ENCODE measurements at regions not wholly inside any gene's neighbourhood (a gene's known extent, or its start where the extent isn't known, plus 50 kb on each side); places are given as distances from the start of the nearest gene placed in this dataset.

GRCh38 chr3:182118066-182118465 is 406.3 kb downstream of the SOX2 start:
- Histone ChIP-seq H3K36me3 (ENCODE audit: insufficient read depth, low read length) (no peaks in the 10 kb centered on the region), H3K4me3 (ENCODE audit: low read length) (no peak overlapping the region), H3K27me3 (ENCODE audit: insufficient read depth, low read length) (no peaks in the 10 kb centered on the region), H3K4me1 (ENCODE audit: insufficient read depth, low read length) (peaks cover 12% of the 10 kb centered on the region), H2AFZ (ENCODE audit: low read depth, low read length) (no peak overlapping the region), H3K9me3 (ENCODE audit: low read length) (no peaks in the 10 kb centered on the region)

- no peak overlapping the region for H2AFZ ChIP-seq (ENCODE audit: low read depth, low read length)
- no peak overlapping the region for H3K4me3 ChIP-seq (ENCODE audit: low read length)
- H3K36me3 ChIP-seq (ENCODE audit: insufficient read depth, low read length), result no peaks in the 10 kb centered on the region
- H3K27me3 ChIP-seq (ENCODE audit: insufficient read depth, low read length), result no peaks in the 10 kb centered on the region
- H3K9me3 ChIP-seq (ENCODE audit: low read length), result no peaks in the 10 kb centered on the region
- H3K4me1 ChIP-seq (ENCODE audit: insufficient read depth, low read length), result peaks cover 12% of the 10 kb centered on the region
Measured at GRCh38 chr3:182121401-182121800, 409.7 kb downstream of the SOX2 start.

DNA sequence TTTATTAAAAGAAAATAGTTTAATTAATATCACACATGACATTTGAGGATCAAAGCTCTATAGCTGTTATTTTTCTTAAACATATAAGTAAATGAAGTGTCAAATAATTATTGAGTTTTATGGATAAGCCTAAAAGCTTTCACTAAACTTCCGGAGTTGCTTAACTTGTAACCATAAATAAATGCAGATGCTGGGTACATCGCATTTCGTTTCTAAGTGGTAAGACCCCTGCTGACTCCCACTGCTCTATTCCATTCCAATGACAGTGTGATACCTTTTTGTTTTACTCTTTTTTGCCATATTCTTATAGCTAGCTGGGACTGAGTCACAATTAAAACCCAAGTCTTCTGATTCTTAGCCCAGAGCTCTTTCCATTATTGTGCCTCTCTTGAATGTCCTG is 411.1 kb downstream of the SOX2 start:
- no peaks in the 10 kb centered on the region for H3K36me3 ChIP-seq (ENCODE audit: insufficient read depth, low read length)
- no peaks in the 10 kb centered on the region for H3K27me3 ChIP-seq (ENCODE audit: insufficient read depth, low read length)
- H2AFZ ChIP-seq (ENCODE audit: low read depth, low read length), result no peak overlapping the region
- H3K9me3 ChIP-seq (ENCODE audit: low read length), result no peaks in the 10 kb centered on the region
- peaks cover 12% of the 10 kb centered on the region for H3K4me1 ChIP-seq (ENCODE audit: insufficient read depth, low read length)
- no peak overlapping the region for H3K4me3 ChIP-seq (ENCODE audit: low read length)

DNA sequence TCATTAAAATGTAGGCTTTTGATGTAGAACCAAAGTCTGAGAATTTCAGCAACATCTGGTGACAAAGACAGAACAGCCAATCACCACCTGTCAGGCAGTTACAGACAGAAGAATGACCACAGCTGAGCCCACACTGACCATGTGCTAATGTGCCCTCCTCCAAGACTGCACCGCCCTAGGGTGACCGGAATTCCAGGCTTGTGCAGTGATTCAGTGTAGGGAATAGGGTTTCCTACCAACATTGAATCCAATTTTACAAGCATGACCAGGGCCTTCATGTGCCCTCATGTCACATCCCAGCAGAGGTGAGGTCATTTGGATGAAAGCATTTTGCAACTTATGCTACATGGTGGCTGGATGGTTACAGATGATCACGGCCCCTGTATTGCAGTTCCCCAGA is 412.5 kb downstream of the SOX2 start:
- peaks cover 10% of the 10 kb centered on the region for H3K4me1 ChIP-seq (ENCODE audit: insufficient read depth, low read length)
- H2AFZ ChIP-seq (ENCODE audit: low read depth, low read length), result no peak overlapping the region
- no peaks in the 10 kb centered on the region for H3K9me3 ChIP-seq (ENCODE audit: low read length)
- no peaks in the 10 kb centered on the region for H3K36me3 ChIP-seq (ENCODE audit: insufficient read depth, low read length)
- no peak overlapping the region for H3K4me3 ChIP-seq (ENCODE audit: low read length)
- H3K27me3 ChIP-seq (ENCODE audit: insufficient read depth, low read length), result no peaks in the 10 kb centered on the region

- Histone ChIP-seq H3K9me3 (ENCODE audit: low read length) (no peaks in the 10 kb centered on the region), H3K27me3 (ENCODE audit: insufficient read depth, low read length) (no peaks in the 10 kb centered on the region), H3K4me1 (ENCODE audit: insufficient read depth, low read length) (peaks cover 10% of the 10 kb centered on the region), H2AFZ (ENCODE audit: low read depth, low read length) (no peak overlapping the region), H3K4me3 (ENCODE audit: low read length) (no peak overlapping the region), H3K36me3 (ENCODE audit: insufficient read depth, low read length) (no peaks in the 10 kb centered on the region)
Measured at GRCh38 chr3:182124716-182125115, 413.0 kb downstream of the SOX2 start.

DNA sequence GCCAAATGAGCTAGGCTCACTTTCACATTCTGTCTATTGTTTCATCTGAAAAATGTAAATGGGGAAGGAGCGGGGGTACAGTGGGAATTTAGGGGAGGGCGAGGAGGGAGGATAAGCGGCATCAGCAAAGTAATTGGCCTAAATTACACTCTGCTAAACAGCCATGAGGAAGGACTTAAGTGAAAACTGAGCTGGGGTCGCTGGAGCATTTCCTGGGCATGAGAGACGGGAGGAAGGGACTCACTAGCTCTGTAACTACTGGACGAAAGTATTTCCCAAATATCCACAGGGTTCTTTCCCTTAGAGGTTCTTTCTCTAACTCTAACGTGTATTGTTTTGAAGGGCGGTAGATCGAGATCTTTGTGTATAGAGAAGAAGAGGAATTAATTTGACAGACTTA is 418.0 kb downstream of the SOX2 start:
- Histone ChIP-seq H3K9me3 (ENCODE audit: low read length) (no peaks in the 10 kb centered on the region), H3K4me3 (ENCODE audit: low read length) (no peak overlapping the region), H3K27me3 (ENCODE audit: insufficient read depth, low read length) (no peaks in the 10 kb centered on the region), H3K4me1 (ENCODE audit: insufficient read depth, low read length) (peaks cover 5% of the 10 kb centered on the region), H2AFZ (ENCODE audit: low read depth, low read length) (no peak overlapping the region), H3K36me3 (ENCODE audit: insufficient read depth, low read length) (no peaks in the 10 kb centered on the region)

DNA sequence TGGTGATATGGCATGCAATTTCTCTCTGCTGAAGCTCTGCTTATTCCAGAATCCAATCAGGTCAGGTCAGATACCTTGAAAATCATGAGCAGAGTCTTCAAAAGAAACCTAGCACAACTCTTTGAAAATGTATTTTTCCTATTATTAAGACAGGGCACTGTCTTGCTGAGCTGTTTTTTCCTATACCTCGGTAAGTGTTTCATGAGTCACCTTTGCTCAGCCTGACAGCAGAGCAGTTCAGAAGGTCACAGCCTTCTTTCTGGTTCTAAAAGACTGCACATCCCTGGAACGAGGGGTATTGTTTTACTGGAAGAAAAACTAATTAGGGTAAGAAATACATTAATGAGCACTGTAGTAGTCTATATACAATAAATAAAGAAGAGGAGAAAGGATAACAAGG is 422.0 kb downstream of the SOX2 start:
- H3K27me3 ChIP-seq (ENCODE audit: insufficient read depth, low read length), result no peaks in the 10 kb centered on the region
- H3K4me1 ChIP-seq (ENCODE audit: insufficient read depth, low read length), result peaks cover 5% of the 10 kb centered on the region
- H3K9me3 ChIP-seq (ENCODE audit: low read length), result no peaks in the 10 kb centered on the region
- H3K36me3 ChIP-seq (ENCODE audit: insufficient read depth, low read length), result no peaks in the 10 kb centered on the region
- H2AFZ ChIP-seq (ENCODE audit: low read depth, low read length), result no peak overlapping the region
- H3K4me3 ChIP-seq (ENCODE audit: low read length), result no peak overlapping the region

- H3K9me3 ChIP-seq (ENCODE audit: low read length), result no peaks in the 10 kb centered on the region
- peaks cover 5% of the 10 kb centered on the region for H3K4me1 ChIP-seq (ENCODE audit: insufficient read depth, low read length)
- H3K4me3 ChIP-seq (ENCODE audit: low read length), result no peak overlapping the region
- H3K36me3 ChIP-seq (ENCODE audit: insufficient read depth, low read length), result no peaks in the 10 kb centered on the region
- no peaks in the 10 kb centered on the region for H3K27me3 ChIP-seq (ENCODE audit: insufficient read depth, low read length)
- no peak overlapping the region for H2AFZ ChIP-seq (ENCODE audit: low read depth, low read length)
Measured at GRCh38 chr3:182135056-182135455, 423.3 kb downstream of the SOX2 start.

DNA sequence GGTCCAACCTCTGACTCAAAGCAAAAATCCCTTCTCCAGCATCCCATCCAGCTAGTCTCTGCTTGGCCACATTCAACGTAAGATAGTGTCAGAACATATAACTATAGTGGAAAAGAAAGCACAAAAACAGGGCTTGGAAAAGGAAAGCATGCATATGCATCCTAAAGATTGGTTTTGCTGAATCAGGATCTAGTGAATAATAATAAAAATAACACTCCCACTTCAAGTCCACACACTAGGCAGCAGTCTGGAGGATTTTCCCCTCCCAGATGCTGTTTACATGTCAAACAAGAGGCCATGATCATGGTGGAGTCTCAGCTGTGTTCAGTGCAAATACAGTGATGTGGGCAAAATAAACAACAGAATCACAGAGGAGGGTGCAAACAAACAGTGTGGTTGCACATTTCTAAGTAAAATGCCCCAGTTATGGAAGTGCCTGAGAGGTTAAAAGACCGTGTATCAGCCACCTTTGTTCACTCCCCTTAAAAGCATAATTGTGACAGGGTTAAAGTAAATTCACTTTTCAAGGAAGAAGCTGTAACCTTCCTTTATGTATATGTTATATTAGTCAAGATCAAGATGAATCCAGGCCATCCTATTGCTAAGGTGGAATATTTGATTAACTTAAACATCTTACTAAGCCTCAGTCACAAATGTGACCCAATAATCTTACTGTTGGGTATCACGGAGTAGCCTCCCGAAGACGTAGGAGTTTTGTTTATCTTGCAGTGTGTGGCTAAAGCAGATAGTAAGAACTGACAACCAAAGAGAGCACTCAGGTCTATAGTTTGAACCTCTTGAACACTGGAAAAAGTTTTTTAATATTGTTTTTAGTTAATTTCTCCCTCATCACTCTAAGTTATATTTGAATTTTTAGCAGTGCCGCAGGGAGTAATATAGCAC is 424.5 kb downstream of the SOX2 start:
- peak overlapping the region; percentile 35 for H2AFZ ChIP-seq (ENCODE audit: low read depth, low read length)
- no peaks in the 10 kb centered on the region for H3K36me3 ChIP-seq (ENCODE audit: insufficient read depth, low read length)
- H3K4me1 ChIP-seq (ENCODE audit: insufficient read depth, low read length), result peaks cover 2% of the 10 kb centered on the region
- H3K27me3 ChIP-seq (ENCODE audit: insufficient read depth, low read length), result no peaks in the 10 kb centered on the region
- no peaks in the 10 kb centered on the region for H3K9me3 ChIP-seq (ENCODE audit: low read length)
- no peak overlapping the region for H3K4me3 ChIP-seq (ENCODE audit: low read length)

GRCh38 chr3:182138393-182138792 is 426.7 kb downstream of the SOX2 start:
- Histone ChIP-seq H3K27me3 (ENCODE audit: insufficient read depth, low read length) (no peaks in the 10 kb centered on the region), H3K4me1 (ENCODE audit: insufficient read depth, low read length) (peaks cover 11% of the 10 kb centered on the region), H2AFZ (ENCODE audit: low read depth, low read length) (no peak overlapping the region), H3K36me3 (ENCODE audit: insufficient read depth, low read length) (no peaks in the 10 kb centered on the region), H3K4me3 (ENCODE audit: low read length) (no peak overlapping the region), H3K9me3 (ENCODE audit: low read length) (no peaks in the 10 kb centered on the region)

- H3K4me3 ChIP-seq (ENCODE audit: low read length), result no peak overlapping the region
- H3K9me3 ChIP-seq (ENCODE audit: low read length), result no peaks in the 10 kb centered on the region
- peaks cover 20% of the 10 kb centered on the region for H3K4me1 ChIP-seq (ENCODE audit: insufficient read depth, low read length)
- no peaks in the 10 kb centered on the region for H3K27me3 ChIP-seq (ENCODE audit: insufficient read depth, low read length)
- H2AFZ ChIP-seq (ENCODE audit: low read depth, low read length), result peak overlapping the region; percentile 41
- no peaks in the 10 kb centered on the region for H3K36me3 ChIP-seq (ENCODE audit: insufficient read depth, low read length)
Measured at GRCh38 chr3:182139627-182140357, 428.1 kb downstream of the SOX2 start.

GRCh38 chr3:182142928-182143327 is 431.2 kb downstream of the SOX2 start:
- Histone ChIP-seq H3K27me3 (ENCODE audit: insufficient read depth, low read length) (no peaks in the 10 kb centered on the region), H3K4me1 (ENCODE audit: insufficient read depth, low read length) (peaks cover 20% of the 10 kb centered on the region), H3K4me3 (ENCODE audit: low read length) (no peak overlapping the region), H3K36me3 (ENCODE audit: insufficient read depth, low read length) (no peaks in the 10 kb centered on the region), H2AFZ (ENCODE audit: low read depth, low read length) (no peak overlapping the region), H3K9me3 (ENCODE audit: low read length) (no peaks in the 10 kb centered on the region)

DNA sequence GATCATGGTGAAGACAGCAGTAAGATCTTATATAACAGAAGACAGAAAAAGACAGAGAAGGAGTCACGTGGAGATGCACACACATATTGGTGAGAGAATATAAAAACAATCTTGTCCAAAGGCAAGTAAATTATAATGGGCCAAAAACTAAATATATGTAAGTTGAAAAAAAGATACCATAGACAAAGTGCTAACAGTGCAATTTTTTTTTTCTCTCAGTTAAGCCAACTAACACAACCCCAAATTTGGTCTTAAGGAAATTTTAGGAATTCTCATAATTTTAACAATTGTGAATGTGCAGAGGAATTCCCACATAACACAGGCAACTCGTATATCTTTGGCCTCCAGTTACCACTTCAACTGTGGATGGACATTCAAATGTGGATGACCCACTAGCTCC is 432.2 kb downstream of the SOX2 start:
- H2AFZ ChIP-seq (ENCODE audit: low read depth, low read length), result no peak overlapping the region
- no peaks in the 10 kb centered on the region for H3K27me3 ChIP-seq (ENCODE audit: insufficient read depth, low read length)
- H3K9me3 ChIP-seq (ENCODE audit: low read length), result no peaks in the 10 kb centered on the region
- no peaks in the 10 kb centered on the region for H3K36me3 ChIP-seq (ENCODE audit: insufficient read depth, low read length)
- H3K4me3 ChIP-seq (ENCODE audit: low read length), result no peak overlapping the region
- peaks cover 20% of the 10 kb centered on the region for H3K4me1 ChIP-seq (ENCODE audit: insufficient read depth, low read length)
